Cardiac fibroblast (primary cell): ENCODE measurements at regions not wholly inside any gene's neighbourhood (a gene's known extent, or its start where the extent isn't known, plus 50 kb on each side); places are given as distances from the start of the nearest gene placed in this dataset.

Experiments
- DNase-seq, 2 donors: peaks; one replicate each; pipeline versions ENCODE4 v3.0.0 to v3.0.0-alpha.2; 2010; ENCODE audit warnings: low read depth in 2 of 2
- H3K4me3 ChIP-seq, 2 donors: replicated peaks in 1 of 2; 1 replicate in 1 of 2; 2 replicates in 1 of 2; pipeline ENCODE4 v1.5.1; 2011; ENCODE audit warnings: low read depth in 2 of 2, low read length in 2 of 2, mild to moderate bottlenecking in 2 of 2, moderate library complexity in 1 of 2
- TF ChIP-seq, protein P1 (sequence below): IDR thresholded peaks from one replicate; pipeline ENCODE4 v1.5.1; 2011; ENCODE audit warnings: low read depth, mild to moderate bottlenecking, low read length, inconsistent platforms

GRCh38 chr5:96072791-96073165 is 111.1 kb upstream of the ELL2 start:
- no peak overlapping the region for H3K4me3 ChIP-seq
- no peak for DNase-seq

GRCh38 chr5:96072138-96072790 is 110.6 kb upstream of the ELL2 start:
- TF ChIP-seq, protein P1, sequence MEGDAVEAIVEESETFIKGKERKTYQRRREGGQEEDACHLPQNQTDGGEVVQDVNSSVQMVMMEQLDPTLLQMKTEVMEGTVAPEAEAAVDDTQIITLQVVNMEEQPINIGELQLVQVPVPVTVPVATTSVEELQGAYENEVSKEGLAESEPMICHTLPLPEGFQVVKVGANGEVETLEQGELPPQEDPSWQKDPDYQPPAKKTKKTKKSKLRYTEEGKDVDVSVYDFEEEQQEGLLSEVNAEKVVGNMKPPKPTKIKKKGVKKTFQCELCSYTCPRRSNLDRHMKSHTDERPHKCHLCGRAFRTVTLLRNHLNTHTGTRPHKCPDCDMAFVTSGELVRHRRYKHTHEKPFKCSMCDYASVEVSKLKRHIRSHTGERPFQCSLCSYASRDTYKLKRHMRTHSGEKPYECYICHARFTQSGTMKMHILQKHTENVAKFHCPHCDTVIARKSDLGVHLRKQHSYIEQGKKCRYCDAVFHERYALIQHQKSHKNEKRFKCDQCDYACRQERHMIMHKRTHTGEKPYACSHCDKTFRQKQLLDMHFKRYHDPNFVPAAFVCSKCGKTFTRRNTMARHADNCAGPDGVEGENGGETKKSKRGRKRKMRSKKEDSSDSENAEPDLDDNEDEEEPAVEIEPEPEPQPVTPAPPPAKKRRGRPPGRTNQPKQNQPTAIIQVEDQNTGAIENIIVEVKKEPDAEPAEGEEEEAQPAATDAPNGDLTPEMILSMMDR, result no peak
- no peak overlapping the region for H3K4me3 ChIP-seq
- no peak for DNase-seq

More at GRCh38 chr5:96072791-96073165, 111.1 kb upstream of the ELL2 start:
- TF ChIP-seq, protein P1, result no peak

GRCh38 chr5:96070622-96071225 is 109.1 kb upstream of the ELL2 start:
- no peak overlapping the region for H3K4me3 ChIP-seq
- TF ChIP-seq, protein P1, result no peak
- DNase-seq, result no peak

- peak; percentile 73 to 94 for DNase-seq
- no peak overlapping the region for H3K4me3 ChIP-seq
- TF ChIP-seq, protein P1, result no peak
These were observed 106.4 kb upstream of the ELL2 start for GRCh38 chr5:96067894-96068614.

- no peak for DNase-seq
- no peak overlapping the region for H3K4me3 ChIP-seq
- TF ChIP-seq, protein P1, result no peak
These were observed 105.6 kb upstream of the ELL2 start for GRCh38 chr5:96067251-96067650.

GRCh38 chr5:96066386-96066719 is 104.7 kb upstream of the ELL2 start:
- TF ChIP-seq, protein P1, result no peak
- DNase-seq, result peak in 1 of 2 donors; percentile 19
- no peak overlapping the region for H3K4me3 ChIP-seq
